ENCODE measurements at regions not wholly inside any gene's neighbourhood (a gene's known extent, or its start where the extent isn't known, plus 50 kb on each side); places are given as distances from the start of the nearest gene placed in this dataset.

DNA sequence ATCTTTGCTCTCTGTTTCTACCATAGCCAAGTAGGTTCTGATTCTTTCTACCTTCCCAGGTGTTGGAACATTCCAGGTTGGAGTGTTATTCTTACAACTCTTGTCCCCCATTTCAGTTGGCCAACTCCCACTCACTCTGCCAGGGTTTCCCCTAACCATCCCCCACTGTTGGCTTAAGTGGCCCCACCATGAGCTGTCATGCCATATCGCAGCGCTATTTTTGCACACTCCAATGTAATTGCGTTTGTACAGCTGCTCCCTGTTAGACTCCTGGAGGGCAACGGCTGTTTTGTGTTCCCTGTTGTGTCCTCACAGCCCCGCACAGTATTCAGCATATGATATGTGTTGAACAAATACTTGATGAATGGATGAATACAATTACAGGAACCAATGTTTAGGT is 117.7 kb upstream of the ETS2 start:
- no peak for ATAC-seq
- in situ Hi-C loops (cut with MboI) (no loop called here), intact Hi-C loops (cut with micrococcal nuclease) (no loop called here)
- H3K4me1 ChIP-seq (replicated peaks in 1 of 2; ENCODE audit: control insufficient read depth in 2 of 2, insufficient read depth in 2 of 2, low read length in 2 of 2), result no peaks in the 10 kb centered on the region
- TF ChIP-seq SMAD2 (IDR thresholded peaks at IDR 0.05; ENCODE audit: low read depth, low read length) (no peak), PATZ1 (CRISPR knock-in tag; IDR thresholded peaks at IDR 0.05; ENCODE audit: borderline replicate concordance) (no peak), CREBBP (IDR thresholded peaks at IDR 0.05; ENCODE audit: low read depth, low read length) (no peak), PRPF4 (IDR thresholded peaks at IDR 0.05; ENCODE audit: insufficient read depth, low read depth, low read length, poor library complexity, severe bottlenecking) (no peak)
- TF ChIP-seq, protein P1, sequence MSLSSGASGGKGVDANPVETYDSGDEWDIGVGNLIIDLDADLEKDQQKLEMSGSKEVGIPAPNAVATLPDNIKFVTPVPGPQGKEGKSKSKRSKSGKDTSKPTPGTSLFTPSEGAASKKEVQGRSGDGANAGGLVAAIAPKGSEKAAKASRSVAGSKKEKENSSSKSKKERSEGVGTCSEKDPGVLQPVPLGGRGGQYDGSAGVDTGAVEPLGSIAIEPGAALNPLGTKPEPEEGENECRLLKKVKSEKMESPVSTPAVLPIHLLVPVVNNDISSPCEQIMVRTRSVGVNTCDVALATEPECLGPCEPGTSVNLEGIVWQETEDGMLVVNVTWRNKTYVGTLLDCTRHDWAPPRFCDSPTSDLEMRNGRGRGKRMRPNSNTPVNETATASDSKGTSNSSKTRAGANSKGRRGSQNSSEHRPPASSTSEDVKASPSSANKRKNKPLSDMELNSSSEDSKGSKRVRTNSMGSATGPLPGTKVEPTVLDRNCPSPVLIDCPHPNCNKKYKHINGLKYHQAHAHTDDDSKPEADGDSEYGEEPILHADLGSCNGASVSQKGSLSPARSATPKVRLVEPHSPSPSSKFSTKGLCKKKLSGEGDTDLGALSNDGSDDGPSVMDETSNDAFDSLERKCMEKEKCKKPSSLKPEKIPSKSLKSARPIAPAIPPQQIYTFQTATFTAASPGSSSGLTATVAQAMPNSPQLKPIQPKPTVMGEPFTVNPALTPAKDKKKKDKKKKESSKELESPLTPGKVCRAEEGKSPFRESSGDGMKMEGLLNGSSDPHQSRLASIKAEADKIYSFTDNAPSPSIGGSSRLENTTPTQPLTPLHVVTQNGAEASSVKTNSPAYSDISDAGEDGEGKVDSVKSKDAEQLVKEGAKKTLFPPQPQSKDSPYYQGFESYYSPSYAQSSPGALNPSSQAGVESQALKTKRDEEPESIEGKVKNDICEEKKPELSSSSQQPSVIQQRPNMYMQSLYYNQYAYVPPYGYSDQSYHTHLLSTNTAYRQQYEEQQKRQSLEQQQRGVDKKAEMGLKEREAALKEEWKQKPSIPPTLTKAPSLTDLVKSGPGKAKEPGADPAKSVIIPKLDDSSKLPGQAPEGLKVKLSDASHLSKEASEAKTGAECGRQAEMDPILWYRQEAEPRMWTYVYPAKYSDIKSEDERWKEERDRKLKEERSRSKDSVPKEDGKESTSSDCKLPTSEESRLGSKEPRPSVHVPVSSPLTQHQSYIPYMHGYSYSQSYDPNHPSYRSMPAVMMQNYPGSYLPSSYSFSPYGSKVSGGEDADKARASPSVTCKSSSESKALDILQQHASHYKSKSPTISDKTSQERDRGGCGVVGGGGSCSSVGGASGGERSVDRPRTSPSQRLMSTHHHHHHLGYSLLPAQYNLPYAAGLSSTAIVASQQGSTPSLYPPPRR (CRISPR knock-in tag; IDR thresholded peaks at IDR 0.05; ENCODE audit: borderline replicate concordance), result no peak
- BruUV-seq (replicated peaks), result no TSS peak
- no peaks in the 10 kb centered on the region for H3K79me2 ChIP-seq (ENCODE audit: control insufficient read depth, insufficient read depth, low read length)
- no peaks in the 10 kb centered on the region for H3K9me3 ChIP-seq (replicated peaks; ENCODE audit: control insufficient read depth, insufficient read depth, low read depth, low read length)
- DNase-seq (ENCODE audit: extremely low read depth in 1 of 4, low spot score in 3 of 4), result no peak
- H3K9ac ChIP-seq (ENCODE audit: insufficient read depth in 1 of 2, low read depth in 2 of 2, low read length in 2 of 2), result no peak overlapping the region
- no peaks in the 10 kb centered on the region for H3K36me3 ChIP-seq (ENCODE audit: control insufficient read depth, insufficient read depth, low read length)
- H3K4me2 ChIP-seq (ENCODE audit: insufficient read depth, low read length), result no peak overlapping the region
- H3K27ac ChIP-seq (ENCODE audit: extremely low read depth, low read depth, low read length), result no peak overlapping the region
- no peak overlapping the region for H3K4me3 ChIP-seq
- no peaks in the 10 kb centered on the region for H4K20me1 ChIP-seq (replicated peaks; ENCODE audit: control insufficient read depth, insufficient read depth, low read length)
- H3K9me1 ChIP-seq (ENCODE audit: control insufficient read depth, insufficient read depth, low read length), result no peaks in the 10 kb centered on the region
- WGBS (ENCODE audit: insufficient coverage, low coverage, missing lambda C conversion rate), result 3% methylated on average over 5 of the region's 5 CpGs
- ChIA-PET POLR2A (interaction anchor here (0.6 kb wide), 2 partner anchors 12 to 1711 kb away, joined by 3 to 5 read pairs; no protein-coding TSS in a partner anchor), CTCF (ENCODE audit: low intra/inter-chr PET ratio) (no interaction called here)
- no peak overlapping the region for H2AFZ ChIP-seq (ENCODE audit: low read depth, low read length)
- H3K27me3 ChIP-seq (ENCODE audit: control insufficient read depth in 2 of 2, insufficient read depth in 2 of 2, low read length in 2 of 2), result peaks cover 0 to 15% of the 10 kb centered on the region in 2 experiments; a peak in 2 of 5 replicates
- no peak for FAIRE-seq
